Astrocyte of the cerebellum (primary cell): ENCODE measurements at regions not wholly inside any gene's neighbourhood (a gene's known extent, or its start where the extent isn't known, plus 50 kb on each side); places are given as distances from the start of the nearest gene placed in this dataset.

Source experiments
- DNase-seq: peaks from one replicate; pipeline ENCODE4 v3.0.0-alpha.2; 2011; ENCODE audit warnings: low read depth
- H3K4me3 ChIP-seq: 2 replicates; pipeline ENCODE4 v1.5.1; 2011; ENCODE audit warnings: mild to moderate bottlenecking, low read depth, low read length, moderate library complexity
- in situ Hi-C: cut with HindIII; loops from 2 replicates; pipeline ENCODE4 v1.10.0; 2017; ENCODE audit warnings: low sequenced_read_pairs
- TF ChIP-seq, protein P1 (sequence below): IDR thresholded peaks from 2 replicates; pipeline ENCODE4 v1.5.1; 2012; ENCODE audit warnings: low read length, low read depth, moderate library complexity, mild to moderate bottlenecking; ENCODE audit errors: missing control alignments

DNA sequence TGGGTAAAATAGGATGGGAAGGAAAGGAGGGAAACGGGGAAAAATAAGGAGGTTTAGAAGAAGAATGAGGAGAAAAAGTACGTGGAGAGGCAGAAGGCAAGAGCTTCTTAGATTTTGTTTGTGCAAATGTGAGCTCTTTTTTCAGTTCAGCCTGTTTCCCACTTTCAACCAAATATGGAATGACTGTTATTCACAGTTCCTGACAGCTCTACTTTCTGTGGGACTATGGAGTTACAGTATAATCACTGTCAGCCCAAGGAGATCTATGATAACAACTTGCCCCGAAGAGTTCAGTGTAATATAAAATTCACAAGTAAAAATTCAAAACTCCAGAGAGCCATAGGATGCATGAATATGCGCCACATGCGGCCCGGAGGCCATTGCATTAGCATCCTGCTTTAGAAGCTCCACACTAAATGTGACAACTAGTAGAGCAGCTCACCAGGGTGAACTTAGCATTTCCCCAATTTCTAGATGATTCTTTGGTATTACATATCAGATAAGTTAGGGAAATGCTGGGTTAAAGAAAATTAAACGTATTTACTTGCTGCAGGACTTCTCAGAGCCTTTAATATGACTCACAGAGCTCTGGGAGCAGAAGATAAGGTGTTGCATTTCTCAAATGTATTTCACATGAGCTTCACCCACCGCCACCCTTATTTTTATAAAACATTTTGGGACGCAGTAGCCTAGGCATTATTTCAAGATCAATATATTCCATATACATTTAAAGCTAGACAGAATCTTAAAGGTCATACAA, 234.6 kb downstream of the EBLN2 start:
- no peak overlapping the region for H3K4me3 ChIP-seq
- in situ Hi-C loops = no loop called here
- TF ChIP-seq, protein P1, sequence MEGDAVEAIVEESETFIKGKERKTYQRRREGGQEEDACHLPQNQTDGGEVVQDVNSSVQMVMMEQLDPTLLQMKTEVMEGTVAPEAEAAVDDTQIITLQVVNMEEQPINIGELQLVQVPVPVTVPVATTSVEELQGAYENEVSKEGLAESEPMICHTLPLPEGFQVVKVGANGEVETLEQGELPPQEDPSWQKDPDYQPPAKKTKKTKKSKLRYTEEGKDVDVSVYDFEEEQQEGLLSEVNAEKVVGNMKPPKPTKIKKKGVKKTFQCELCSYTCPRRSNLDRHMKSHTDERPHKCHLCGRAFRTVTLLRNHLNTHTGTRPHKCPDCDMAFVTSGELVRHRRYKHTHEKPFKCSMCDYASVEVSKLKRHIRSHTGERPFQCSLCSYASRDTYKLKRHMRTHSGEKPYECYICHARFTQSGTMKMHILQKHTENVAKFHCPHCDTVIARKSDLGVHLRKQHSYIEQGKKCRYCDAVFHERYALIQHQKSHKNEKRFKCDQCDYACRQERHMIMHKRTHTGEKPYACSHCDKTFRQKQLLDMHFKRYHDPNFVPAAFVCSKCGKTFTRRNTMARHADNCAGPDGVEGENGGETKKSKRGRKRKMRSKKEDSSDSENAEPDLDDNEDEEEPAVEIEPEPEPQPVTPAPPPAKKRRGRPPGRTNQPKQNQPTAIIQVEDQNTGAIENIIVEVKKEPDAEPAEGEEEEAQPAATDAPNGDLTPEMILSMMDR = no peak
- DNase-seq = no peak

DNA sequence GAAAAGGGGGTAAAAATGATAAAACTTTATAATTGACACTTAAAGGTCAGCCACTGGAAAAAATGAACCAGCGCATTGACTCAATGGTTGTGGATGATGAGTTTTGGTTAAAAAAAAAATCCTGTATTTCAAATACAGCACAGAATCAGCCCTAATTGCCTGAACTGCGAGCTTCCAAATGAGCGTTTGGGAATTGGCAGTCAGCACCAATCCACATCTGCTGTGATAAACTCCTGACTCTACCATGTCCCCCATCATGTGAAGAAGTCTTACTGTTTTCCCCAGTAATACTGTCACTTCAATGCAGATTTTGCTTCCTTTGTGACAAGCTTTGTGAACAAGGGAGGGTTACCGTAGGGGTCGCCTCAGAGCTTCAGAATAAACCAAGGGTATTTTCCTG, 235.4 kb downstream of the EBLN2 start:
- in situ Hi-C loops = no loop called here
- no peak overlapping the region for H3K4me3 ChIP-seq
- DNase-seq = no peak
- TF ChIP-seq, protein P1 = no peak

- no peak for DNase-seq
- no peak overlapping the region for H3K4me3 ChIP-seq
- TF ChIP-seq, protein P1 = no peak
- in situ Hi-C loops = no loop called here
Observed at GRCh38 chr3:73298243-73299183, 237.1 kb downstream of the EBLN2 start.

DNA sequence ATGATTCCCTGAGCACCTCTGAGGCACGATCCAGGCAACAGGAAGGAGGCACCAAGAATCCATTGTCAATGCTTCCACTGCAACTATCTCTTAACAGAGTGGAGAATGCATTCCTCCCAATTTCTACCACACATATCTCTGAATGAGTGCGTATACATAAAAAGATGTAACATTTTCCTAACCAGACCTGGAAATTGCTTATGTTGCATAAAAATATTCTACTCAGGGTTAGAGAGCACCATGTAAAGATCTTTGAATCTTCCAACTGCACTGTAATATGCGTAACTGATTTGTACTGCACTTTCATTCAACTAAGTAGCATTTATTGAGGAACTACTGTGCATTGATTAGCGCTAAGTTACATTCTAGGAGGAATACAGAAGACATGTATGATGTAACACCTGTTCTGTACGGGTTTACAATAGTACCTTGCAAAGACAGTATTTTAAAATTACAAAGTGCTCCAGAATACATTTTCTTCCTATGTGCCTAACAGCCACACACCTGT, 237.8 kb downstream of the EBLN2 start:
- in situ Hi-C loops = no loop called here
- no peak overlapping the region for H3K4me3 ChIP-seq
- no peak for DNase-seq
- TF ChIP-seq, protein P1 = no peak

GRCh38 chr3:73314151-73314951, 252.9 kb downstream of the EBLN2 start:
- DNase-seq = no peak
- TF ChIP-seq, protein P1 = no peak
- in situ Hi-C loops = no loop called here
- no peak overlapping the region for H3K4me3 ChIP-seq

DNA sequence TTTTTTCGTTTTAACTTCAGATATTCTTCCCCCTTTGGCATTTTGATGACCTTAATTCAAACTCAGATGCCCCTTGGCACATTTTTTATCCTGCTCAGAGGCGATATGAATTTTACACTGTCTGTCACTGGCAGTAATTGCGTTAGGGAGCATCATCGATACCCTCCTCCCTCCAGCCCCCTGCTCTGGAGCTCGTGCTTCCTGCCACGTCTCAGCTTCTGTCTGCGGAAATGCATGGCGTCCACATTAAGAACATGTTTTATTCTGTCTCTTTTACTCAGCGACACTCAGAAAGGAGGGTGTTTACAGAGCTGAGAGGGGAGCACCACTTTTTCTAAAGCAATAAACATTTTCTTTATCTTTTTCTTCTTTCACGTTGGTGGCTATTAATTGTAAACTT, 254.2 kb downstream of the EBLN2 start:
- no peak for DNase-seq
- in situ Hi-C loops = no loop called here
- TF ChIP-seq, protein P1 = no peak
- no peak overlapping the region for H3K4me3 ChIP-seq
